ENCODE measurements at regions not wholly inside any gene's neighbourhood (a gene's known extent, or its start where the extent isn't known, plus 50 kb on each side); places are given as distances from the start of the nearest gene placed in this dataset.
A peak's percentile ranks its signal among the peaks of the same experiment; 100 is the strongest.

DNA sequence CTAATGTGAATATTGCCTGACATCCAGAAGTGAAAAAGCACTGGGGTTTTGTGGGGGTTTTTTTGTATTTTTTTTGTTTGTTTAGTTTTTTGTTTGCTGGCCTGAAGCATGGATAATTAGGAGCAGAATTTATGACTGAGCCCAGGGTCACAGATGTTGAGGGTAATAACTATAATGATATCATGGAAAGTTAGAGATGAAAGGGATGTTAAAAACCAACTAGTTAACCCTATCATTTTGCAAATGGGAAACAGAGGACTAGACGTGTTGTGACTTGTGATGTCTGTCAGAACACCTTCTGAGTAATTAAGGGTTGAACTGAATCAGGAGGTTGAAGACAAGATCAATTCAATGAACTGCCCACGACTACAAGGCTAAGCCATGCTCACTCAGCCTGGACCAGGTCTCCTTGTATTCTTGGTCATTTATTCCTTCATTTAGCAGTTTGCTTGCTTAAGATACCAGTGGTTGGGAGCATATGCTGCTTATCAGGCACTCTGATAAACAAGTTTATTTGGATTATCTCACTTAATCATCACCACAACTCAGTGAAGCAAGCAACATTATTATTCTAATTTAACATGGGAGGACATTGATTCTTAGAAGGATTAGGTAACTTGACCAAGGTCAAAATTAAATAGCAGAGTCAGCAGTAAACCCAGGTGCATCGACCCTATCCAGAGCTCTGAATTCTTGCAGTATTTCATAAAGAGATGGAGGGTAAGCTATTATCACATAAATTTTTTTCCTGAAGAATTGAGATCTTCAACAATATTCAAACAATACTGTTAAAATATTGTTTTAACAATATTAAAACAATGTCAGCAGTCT, 75.7 kb upstream of the PIK3R1 start:
- no peak for TF ChIP-seq POLR2A (IDR thresholded peaks at IDR 0.05)
- no peak for TF ChIP-seq EP300 (IDR thresholded peaks at IDR 0.05)
- TF ChIP-seq, protein P1, sequence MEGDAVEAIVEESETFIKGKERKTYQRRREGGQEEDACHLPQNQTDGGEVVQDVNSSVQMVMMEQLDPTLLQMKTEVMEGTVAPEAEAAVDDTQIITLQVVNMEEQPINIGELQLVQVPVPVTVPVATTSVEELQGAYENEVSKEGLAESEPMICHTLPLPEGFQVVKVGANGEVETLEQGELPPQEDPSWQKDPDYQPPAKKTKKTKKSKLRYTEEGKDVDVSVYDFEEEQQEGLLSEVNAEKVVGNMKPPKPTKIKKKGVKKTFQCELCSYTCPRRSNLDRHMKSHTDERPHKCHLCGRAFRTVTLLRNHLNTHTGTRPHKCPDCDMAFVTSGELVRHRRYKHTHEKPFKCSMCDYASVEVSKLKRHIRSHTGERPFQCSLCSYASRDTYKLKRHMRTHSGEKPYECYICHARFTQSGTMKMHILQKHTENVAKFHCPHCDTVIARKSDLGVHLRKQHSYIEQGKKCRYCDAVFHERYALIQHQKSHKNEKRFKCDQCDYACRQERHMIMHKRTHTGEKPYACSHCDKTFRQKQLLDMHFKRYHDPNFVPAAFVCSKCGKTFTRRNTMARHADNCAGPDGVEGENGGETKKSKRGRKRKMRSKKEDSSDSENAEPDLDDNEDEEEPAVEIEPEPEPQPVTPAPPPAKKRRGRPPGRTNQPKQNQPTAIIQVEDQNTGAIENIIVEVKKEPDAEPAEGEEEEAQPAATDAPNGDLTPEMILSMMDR (IDR thresholded peaks at IDR 0.05): no peak
- WGBS, 2 donors: 73 to 75% methylated on average over 3 of the region's 3 CpGs
- Histone ChIP-seq H3K9me3 (no peaks in the 10 kb centered on the region), H3K4me1 (peaks cover 0 to 26% (median 0%) of the 10 kb centered on the region in 4 donors), H3K4me3 (no peak overlapping the region), H3K27me3 (no peaks in the 10 kb centered on the region), H3K36me3 (no peaks in the 10 kb centered on the region), H3K27ac (no peak overlapping the region)
- no peak for DNase-seq (ENCODE audit: low spot score in 2 of 2)

DNA sequence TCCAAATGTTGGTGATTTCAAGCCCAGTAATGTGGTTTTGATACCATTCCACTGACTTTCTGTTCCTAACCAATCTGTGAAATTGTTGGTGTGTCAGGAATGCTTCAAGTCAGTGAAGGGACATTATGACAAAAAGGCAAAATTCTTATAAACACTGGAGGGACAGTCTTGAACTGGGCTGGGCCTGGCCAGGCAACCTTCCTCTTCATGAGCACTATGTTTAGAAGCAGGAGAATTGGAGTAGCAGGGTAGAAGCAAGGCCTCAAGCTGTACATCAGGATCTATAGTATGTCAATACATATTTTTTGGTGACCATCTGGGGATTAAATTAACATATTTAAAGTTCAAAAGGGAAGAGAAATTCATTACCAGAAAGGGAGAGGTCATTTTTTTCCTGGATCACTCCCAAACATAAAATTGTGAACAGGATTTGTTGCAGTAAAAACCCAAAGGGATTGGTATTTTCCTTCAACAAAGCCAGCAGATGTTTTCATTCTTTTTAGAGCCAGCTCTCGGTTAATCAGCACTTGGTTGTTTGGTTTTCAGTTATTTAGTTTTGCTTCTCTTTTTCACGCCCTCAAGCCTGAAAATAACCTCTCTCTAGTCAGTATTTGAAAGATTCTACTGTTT, 77.9 kb upstream of the PIK3R1 start:
- DNase-seq (ENCODE audit: low spot score in 2 of 2): no peak
- H3K27ac ChIP-seq: peak overlapping the region in 2 of 4 donors; percentile 41 to 66
- 21 to 28% methylated on average over 2 of the region's 2 CpGs for whole genome bisulfite sequencing, 2 donors
- no peak overlapping the region for H3K4me3 ChIP-seq
- H3K36me3 ChIP-seq: no peaks in the 10 kb centered on the region
- no peaks in the 10 kb centered on the region for H3K9me3 ChIP-seq
- no peaks in the 10 kb centered on the region for H3K27me3 ChIP-seq
- TF ChIP-seq EP300 (IDR thresholded peaks at IDR 0.05): peak in 1 of 2 donors; percentile 26
- no peak for TF ChIP-seq POLR2A (IDR thresholded peaks at IDR 0.05)
- peaks cover 0 to 26% (median 0%) of the 10 kb centered on the region in 4 donors for H3K4me1 ChIP-seq

DNA sequence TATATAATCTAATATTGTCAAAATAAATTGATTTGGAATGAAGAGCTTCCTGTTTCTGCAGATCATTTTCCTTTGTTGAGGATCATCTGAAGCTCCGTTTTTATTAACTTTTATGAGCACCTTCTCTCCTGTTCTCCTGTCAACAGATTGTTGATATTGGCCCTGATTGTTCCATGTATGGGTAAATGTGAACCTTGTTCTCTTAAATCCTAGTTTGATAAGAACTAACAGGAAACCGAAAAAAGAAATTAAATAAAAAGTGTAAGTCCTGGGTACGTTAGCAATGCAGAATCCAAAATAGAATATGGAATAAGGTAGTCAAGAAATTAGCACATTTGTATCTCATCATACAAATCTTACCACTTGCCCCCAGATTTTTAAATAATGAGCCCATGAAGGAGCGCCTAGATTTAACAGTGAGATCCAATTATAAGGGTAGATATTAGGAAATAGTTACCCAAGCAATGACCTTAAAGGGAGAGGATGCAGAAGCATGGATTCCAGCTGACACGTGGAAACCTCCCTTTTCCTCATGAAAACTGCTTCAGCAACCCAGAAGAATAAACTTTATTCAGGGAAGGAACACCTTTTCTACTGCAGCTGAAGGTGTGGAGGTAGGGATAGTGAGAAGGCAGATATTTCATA, 80.8 kb upstream of the PIK3R1 start:
- 84 to 86% methylated on average over 5 of the region's 5 CpGs for WGBS, 2 donors
- H3K27me3 ChIP-seq: no peaks in the 10 kb centered on the region
- no peak overlapping the region for H3K4me3 ChIP-seq
- H3K4me1 ChIP-seq: peaks cover 0 to 16% (median 0%) of the 10 kb centered on the region in 4 donors
- DNase-seq (ENCODE audit: low spot score in 2 of 2): no peak
- TF ChIP-seq, protein P1 (IDR thresholded peaks at IDR 0.05): no peak
- TF ChIP-seq EP300 (IDR thresholded peaks at IDR 0.05): no peak
- no peak for TF ChIP-seq POLR2A (IDR thresholded peaks at IDR 0.05)
- H3K36me3 ChIP-seq: no peaks in the 10 kb centered on the region
- no peaks in the 10 kb centered on the region for H3K9me3 ChIP-seq
- H3K27ac ChIP-seq: no peak overlapping the region

DNA sequence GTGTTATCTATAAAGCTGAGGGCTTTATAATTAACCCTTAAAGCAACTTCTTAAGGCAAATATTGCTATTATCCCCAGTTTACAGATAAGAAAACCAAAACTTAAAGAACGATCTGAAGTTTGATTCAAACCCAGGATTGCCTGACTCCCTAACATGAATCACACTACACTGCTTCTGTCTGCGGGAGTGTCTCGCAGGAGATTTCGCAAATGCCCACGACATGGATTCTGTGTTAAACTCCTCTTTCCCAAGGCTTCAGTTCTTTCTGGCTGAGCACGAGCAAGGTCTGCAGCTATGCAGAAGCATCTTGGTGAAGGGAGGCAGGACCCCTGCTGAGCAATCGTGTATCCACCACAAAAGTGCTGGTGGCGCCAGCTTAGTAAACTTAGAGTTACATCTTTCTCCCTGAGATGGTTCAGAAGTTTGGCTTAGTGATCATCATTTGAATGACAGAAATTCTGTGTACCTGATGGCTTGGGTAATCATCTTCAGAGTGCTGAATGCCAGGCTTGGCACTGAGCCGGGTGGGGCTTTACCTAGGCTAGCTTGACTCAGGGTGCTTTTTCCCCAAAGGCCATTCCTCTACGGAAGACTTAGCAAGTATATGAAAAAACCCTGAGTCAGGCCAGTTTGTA, 81.4 kb upstream of the PIK3R1 start:
- 86 to 88% methylated on average over 10 of the region's 10 CpGs for WGBS, 2 donors
- Histone ChIP-seq H3K27ac (no peak overlapping the region), H3K4me3 (no peak overlapping the region), H3K4me1 (peaks cover 0 to 16% (median 0%) of the 10 kb centered on the region in 4 donors), H3K27me3 (no peaks in the 10 kb centered on the region), H3K36me3 (no peaks in the 10 kb centered on the region), H3K9me3 (no peaks in the 10 kb centered on the region)
- TF ChIP-seq, protein P1 (IDR thresholded peaks at IDR 0.05): no peak
- TF ChIP-seq EP300 (IDR thresholded peaks at IDR 0.05): no peak
- TF ChIP-seq POLR2A (IDR thresholded peaks at IDR 0.05): no peak
- DNase-seq (ENCODE audit: low spot score in 2 of 2): no peak

DNA sequence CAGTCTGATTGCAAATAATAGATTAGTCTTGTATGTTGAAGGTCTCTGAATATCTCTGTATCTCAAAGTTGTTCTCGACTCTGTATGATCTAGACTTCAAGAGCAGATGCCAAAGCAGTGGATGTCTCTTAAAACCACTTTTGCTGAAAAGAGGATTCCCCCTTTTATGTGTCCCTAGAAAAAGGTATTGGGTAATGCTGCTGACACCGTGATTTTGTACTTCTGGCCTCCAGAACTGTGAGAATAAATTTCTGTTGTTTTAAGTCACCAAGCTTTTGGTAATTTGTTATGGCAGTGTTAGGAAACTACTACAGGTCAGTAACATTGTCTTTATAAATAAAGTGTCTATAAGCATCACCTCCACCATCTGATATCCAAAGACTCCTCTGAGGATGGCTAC, 85.3 kb upstream of the PIK3R1 start:
- peaks cover 0 to 7% (median 0%) of the 10 kb centered on the region in 4 donors for H3K4me1 ChIP-seq
- no peak for TF ChIP-seq POLR2A (IDR thresholded peaks at IDR 0.05)
- TF ChIP-seq, protein P1 (IDR thresholded peaks at IDR 0.05): no peak
- TF ChIP-seq EP300 (IDR thresholded peaks at IDR 0.05): no peak
- H3K9me3 ChIP-seq: no peaks in the 10 kb centered on the region
- H3K27ac ChIP-seq: no peak overlapping the region
- H3K4me3 ChIP-seq: no peak overlapping the region
- H3K27me3 ChIP-seq: no peaks in the 10 kb centered on the region
- 77 to 88% methylated on average over 2 of the region's 2 CpGs for WGBS, 2 donors
- no peak for DNase-seq (ENCODE audit: low spot score in 2 of 2)
- no peaks in the 10 kb centered on the region for H3K36me3 ChIP-seq

Data from tibial nerve (tissue), 4 donors.